SU-DHL-6 (cell line): ENCODE measurements at regions not wholly inside any gene's neighbourhood (a gene's known extent, or its start where the extent isn't known, plus 50 kb on each side); places are given as distances from the start of the nearest gene placed in this dataset.

Source experiments
- H2AFZ ChIP-seq: fragments of 200-600 bp; sonication (generic); 2 replicates; pipeline ENCODE4 v1.6.1; 2014; ENCODE audit warnings: low read depth, mild to moderate bottlenecking, moderate library complexity, mixed read lengths, antibody characterized with exemption, low read length; ENCODE audit not compliant: severe bottlenecking
- H3F3A ChIP-seq: fragments of 200-600 bp; shearing (Covaris generic); 2 replicates; pipeline ENCODE4 v1.6.0; 2016; ENCODE audit warnings: antibody characterized with exemption, mild to moderate bottlenecking; ENCODE audit not compliant: insufficient read depth
- H3K27ac ChIP-seq: fragments of 200-600 bp; sonication (generic); 2 replicates; pipeline ENCODE4 v1.5.1; 2016; ENCODE audit warnings: low read depth, mild to moderate bottlenecking, low read length, moderate library complexity, mixed read lengths
- H3K27me3 ChIP-seq: fragments of 200-600 bp; sonication (generic), shearing (Covaris generic); 2 replicates; pipeline ENCODE4 v1.6.0; 2014; ENCODE audit warnings: mild to moderate bottlenecking, low read length
- H3K36me3 ChIP-seq: fragments of 200-600 bp; sonication (generic); 2 replicates; pipeline ENCODE4 v1.6.1; 2014; ENCODE audit warnings: mild to moderate bottlenecking, low read length, mixed read lengths
- H3K4me2 ChIP-seq: fragments of 300-600, 200-600 bp; shearing (Covaris generic), sonication (generic); 2 replicates; pipeline ENCODE4 v1.6.0; 2014; ENCODE audit warnings: low read length, low read depth, mild to moderate bottlenecking; ENCODE audit not compliant: poor library complexity, severe bottlenecking
- H3K4me3 ChIP-seq: fragments of 200-600 bp; sonication (generic); 2 replicates; pipeline ENCODE4 v1.5.1; 2014; ENCODE audit warnings: antibody characterized with exemption, low read length, mild to moderate bottlenecking, mixed read lengths; ENCODE audit not compliant: insufficient read depth, poor library complexity, severe bottlenecking
- H3K79me2 ChIP-seq: fragments of 200-600 bp; sonication (generic); 2 replicates; pipeline ENCODE4 v1.6.1; 2014; ENCODE audit warnings: mild to moderate bottlenecking, low read length, moderate library complexity; ENCODE audit not compliant: insufficient read depth
- H3K9ac ChIP-seq: fragments of 200-600 bp; sonication (generic); 2 replicates; pipeline ENCODE4 v1.7.0; 2014; ENCODE audit warnings: mild to moderate bottlenecking, low read length
- H3K9me2 ChIP-seq: fragments of 200-600 bp; sonication (generic); replicated peaks from 2 replicates; pipeline ENCODE4 v1.6.1; 2014; ENCODE audit warnings: low read length; ENCODE audit not compliant: insufficient read depth
- H3K9me3 ChIP-seq: fragments of 200-600 bp; sonication (generic); 2 replicates; pipeline ENCODE4 v1.6.1; 2014; ENCODE audit warnings: low read length, mixed read lengths; ENCODE audit not compliant: insufficient read depth
- H4K20me1 ChIP-seq: fragments of 200-600 bp; sonication (generic); 2 replicates; pipeline ENCODE4 v1.6.1; 2014; ENCODE audit warnings: low read depth, mild to moderate bottlenecking, antibody characterized with exemption, low read length, moderate library complexity, mixed read lengths
- EZH2phosphoT487 ChIP-seq: fragments of 200-600 bp; sonication (generic), shearing (Covaris generic); conservative IDR thresholded peaks from 2 replicates; pipeline ENCODE4 v1.6.1; 2018; ENCODE audit warnings: mild to moderate bottlenecking, antibody characterized with exemption, low read length, moderate library complexity, mixed read lengths
- TF ChIP-seq, protein P1 (sequence below): fragments of 200-600 bp; sonication (generic); IDR thresholded peaks from one replicate; pipeline ENCODE4 v1.5.1; 2017; ENCODE audit warnings: antibody characterized with exemption, mild to moderate bottlenecking, low read length, moderate library complexity; ENCODE audit not compliant: insufficient read depth, poor library complexity, severe bottlenecking

- no peaks in the 10 kb centered on the region for H3K36me3 ChIP-seq
- H3K4me3 ChIP-seq, result no peak overlapping the region
- H3K27me3 ChIP-seq, result no peaks in the 10 kb centered on the region
- H3K4me2 ChIP-seq, result no peak overlapping the region
- no peaks in the 10 kb centered on the region for H3F3A ChIP-seq
- H3K9ac ChIP-seq, result no peak overlapping the region
- H3K9me3 ChIP-seq, result no peaks in the 10 kb centered on the region
- H3K79me2 ChIP-seq, result no peaks in the 10 kb centered on the region
- TF ChIP-seq, protein P1, sequence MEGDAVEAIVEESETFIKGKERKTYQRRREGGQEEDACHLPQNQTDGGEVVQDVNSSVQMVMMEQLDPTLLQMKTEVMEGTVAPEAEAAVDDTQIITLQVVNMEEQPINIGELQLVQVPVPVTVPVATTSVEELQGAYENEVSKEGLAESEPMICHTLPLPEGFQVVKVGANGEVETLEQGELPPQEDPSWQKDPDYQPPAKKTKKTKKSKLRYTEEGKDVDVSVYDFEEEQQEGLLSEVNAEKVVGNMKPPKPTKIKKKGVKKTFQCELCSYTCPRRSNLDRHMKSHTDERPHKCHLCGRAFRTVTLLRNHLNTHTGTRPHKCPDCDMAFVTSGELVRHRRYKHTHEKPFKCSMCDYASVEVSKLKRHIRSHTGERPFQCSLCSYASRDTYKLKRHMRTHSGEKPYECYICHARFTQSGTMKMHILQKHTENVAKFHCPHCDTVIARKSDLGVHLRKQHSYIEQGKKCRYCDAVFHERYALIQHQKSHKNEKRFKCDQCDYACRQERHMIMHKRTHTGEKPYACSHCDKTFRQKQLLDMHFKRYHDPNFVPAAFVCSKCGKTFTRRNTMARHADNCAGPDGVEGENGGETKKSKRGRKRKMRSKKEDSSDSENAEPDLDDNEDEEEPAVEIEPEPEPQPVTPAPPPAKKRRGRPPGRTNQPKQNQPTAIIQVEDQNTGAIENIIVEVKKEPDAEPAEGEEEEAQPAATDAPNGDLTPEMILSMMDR, result no peak
- no peak for TF ChIP-seq EZH2phosphoT487
- no peaks in the 10 kb centered on the region for H4K20me1 ChIP-seq
- no peak overlapping the region for H2AFZ ChIP-seq
- H3K9me2 ChIP-seq, result no peaks in the 10 kb centered on the region
- no peak overlapping the region for H3K27ac ChIP-seq
Measured at GRCh38 chr5:93058309-93058708, 522.7 kb downstream of the NR2F1-AS1 start.

- no peak overlapping the region for H3K27ac ChIP-seq
- H3K36me3 ChIP-seq, result no peaks in the 10 kb centered on the region
- no peak overlapping the region for H2AFZ ChIP-seq
- H3K79me2 ChIP-seq, result no peaks in the 10 kb centered on the region
- no peak overlapping the region for H3K9ac ChIP-seq
- H3K9me3 ChIP-seq, result no peaks in the 10 kb centered on the region
- no peaks in the 10 kb centered on the region for H3K9me2 ChIP-seq
- H3K4me3 ChIP-seq, result no peak overlapping the region
- no peaks in the 10 kb centered on the region for H3F3A ChIP-seq
- TF ChIP-seq EZH2phosphoT487, result no peak
- TF ChIP-seq, protein P1, result no peak
- H3K27me3 ChIP-seq, result no peaks in the 10 kb centered on the region
- no peak overlapping the region for H3K4me2 ChIP-seq
- H4K20me1 ChIP-seq, result no peaks in the 10 kb centered on the region
Measured at GRCh38 chr5:93057311-93057710, 523.7 kb downstream of the NR2F1-AS1 start.

DNA sequence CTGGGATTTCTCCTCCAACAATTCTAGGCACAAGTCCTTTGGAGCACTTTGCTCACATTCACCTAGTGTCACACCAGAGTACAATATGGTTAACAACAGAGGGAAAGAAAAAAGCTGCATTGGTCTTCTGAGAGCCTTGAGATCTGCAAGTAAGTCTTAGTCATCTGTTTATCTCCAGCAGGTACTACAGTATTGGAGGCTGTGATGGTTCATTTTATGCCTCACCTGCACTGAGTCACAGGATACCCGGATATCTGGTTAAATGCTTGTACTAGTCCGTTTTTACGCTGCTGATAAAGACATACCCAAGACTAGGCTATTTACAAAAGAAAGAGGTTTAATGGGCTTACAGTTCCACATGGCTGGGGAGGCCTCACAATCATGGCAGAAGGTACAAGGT lies 525.0 kb downstream of the NR2F1-AS1 start:
- Histone ChIP-seq H3K36me3 (no peaks in the 10 kb centered on the region), H3F3A (no peaks in the 10 kb centered on the region), H3K27me3 (no peaks in the 10 kb centered on the region), H3K4me3 (no peak overlapping the region), H3K79me2 (no peaks in the 10 kb centered on the region), H3K9me3 (no peaks in the 10 kb centered on the region), H3K27ac (no peak overlapping the region), H3K4me2 (no peak overlapping the region), H4K20me1 (no peaks in the 10 kb centered on the region), H2AFZ (no peak overlapping the region), H3K9me2 (no peaks in the 10 kb centered on the region), H3K9ac (no peak overlapping the region)
- TF ChIP-seq EZH2phosphoT487, result no peak
- TF ChIP-seq, protein P1, result no peak
